ENCODE measurements at regions not wholly inside any gene's neighbourhood (a gene's known extent, or its start where the extent isn't known, plus 50 kb on each side); places are given as distances from the start of the nearest gene placed in this dataset.

GRCh38 chr11:116282481-116282880 lies 490.3 kb downstream of the BUD13 start:
- H3K4me1 ChIP-seq (ENCODE audit: control insufficient read depth, extremely low read depth, insufficient read depth, low read length), result no peaks in the 10 kb centered on the region
- TF ChIP-seq EZH2 (IDR thresholded peaks at IDR 0.05; ENCODE audit: low read length, missing control alignments) (no peak), CTCF (conservative IDR thresholded peaks at IDR 0.05 in 1 of 2, IDR thresholded peaks at IDR 0.05 in 1 of 2; ENCODE audit: low read depth in 1 of 2, low read length in 2 of 2) (no peak)
- no peak overlapping the region for H3K4me3 ChIP-seq (replicated peaks in 1 of 4; ENCODE audit: control extremely low read depth in 1 of 4, insufficient read depth in 1 of 4, low read depth in 3 of 4, low read length in 4 of 4)
- H3K9me3 ChIP-seq (ENCODE audit: control insufficient read depth, insufficient read depth, low read depth, low read length), result no peaks in the 10 kb centered on the region
- DNase-seq (ENCODE audit: low read depth in 2 of 2), result no peak
- no peaks in the 10 kb centered on the region for H3K36me3 ChIP-seq (ENCODE audit: control insufficient read depth, insufficient read depth, low read length)
- no peak overlapping the region for H3K4me2 ChIP-seq (ENCODE audit: extremely low read depth, insufficient read depth, low read length)
- H3K9ac ChIP-seq (ENCODE audit: insufficient read depth, low read length), result no peak overlapping the region
- H3K79me2 ChIP-seq (ENCODE audit: control insufficient read depth, insufficient read depth, low read length), result no peaks in the 10 kb centered on the region
- no peak overlapping the region for H3K27ac ChIP-seq (ENCODE audit: insufficient read depth, low read length)
- no peak overlapping the region for H2AFZ ChIP-seq (ENCODE audit: low read length)
- no peaks in the 10 kb centered on the region for H4K20me1 ChIP-seq (ENCODE audit: control insufficient read depth, extremely low read depth, insufficient read depth, low read length)
- no peaks in the 10 kb centered on the region for H3K27me3 ChIP-seq (ENCODE audit: control insufficient read depth, insufficient read depth, low read length)

- Histone ChIP-seq H3K4me2 (ENCODE audit: extremely low read depth, insufficient read depth, low read length) (no peak overlapping the region), H3K9me3 (ENCODE audit: control insufficient read depth, insufficient read depth, low read depth, low read length) (no peaks in the 10 kb centered on the region), H3K79me2 (ENCODE audit: control insufficient read depth, insufficient read depth, low read length) (no peaks in the 10 kb centered on the region), H2AFZ (ENCODE audit: low read length) (no peak overlapping the region), H3K4me1 (ENCODE audit: control insufficient read depth, extremely low read depth, insufficient read depth, low read length) (no peaks in the 10 kb centered on the region), H4K20me1 (ENCODE audit: control insufficient read depth, extremely low read depth, insufficient read depth, low read length) (no peaks in the 10 kb centered on the region), H3K27me3 (ENCODE audit: control insufficient read depth, insufficient read depth, low read length) (no peaks in the 10 kb centered on the region), H3K36me3 (ENCODE audit: control insufficient read depth, insufficient read depth, low read length) (no peaks in the 10 kb centered on the region), H3K9ac (ENCODE audit: insufficient read depth, low read length) (no peak overlapping the region), H3K4me3 (replicated peaks in 1 of 4; ENCODE audit: control extremely low read depth in 1 of 4, insufficient read depth in 1 of 4, low read depth in 3 of 4, low read length in 4 of 4) (no peak overlapping the region), H3K27ac (ENCODE audit: insufficient read depth, low read length) (no peak overlapping the region)
- TF ChIP-seq CTCF (conservative IDR thresholded peaks at IDR 0.05 in 1 of 2, IDR thresholded peaks at IDR 0.05 in 1 of 2; ENCODE audit: low read depth in 1 of 2, low read length in 2 of 2) (no peak), EZH2 (IDR thresholded peaks at IDR 0.05; ENCODE audit: low read length, missing control alignments) (no peak)
- DNase-seq (ENCODE audit: low read depth in 2 of 2), result no peak
Measured at GRCh38 chr11:116281173-116282160, 491.3 kb downstream of the BUD13 start.

- Histone ChIP-seq H4K20me1 (ENCODE audit: control insufficient read depth, extremely low read depth, insufficient read depth, low read length) (no peaks in the 10 kb centered on the region), H3K4me2 (ENCODE audit: extremely low read depth, insufficient read depth, low read length) (no peak overlapping the region), H3K9me3 (ENCODE audit: control insufficient read depth, insufficient read depth, low read depth, low read length) (no peaks in the 10 kb centered on the region), H2AFZ (ENCODE audit: low read length) (no peak overlapping the region), H3K79me2 (ENCODE audit: control insufficient read depth, insufficient read depth, low read length) (no peaks in the 10 kb centered on the region), H3K36me3 (ENCODE audit: control insufficient read depth, insufficient read depth, low read length) (no peaks in the 10 kb centered on the region), H3K4me1 (ENCODE audit: control insufficient read depth, extremely low read depth, insufficient read depth, low read length) (no peaks in the 10 kb centered on the region), H3K4me3 (replicated peaks in 1 of 4; ENCODE audit: control extremely low read depth in 1 of 4, insufficient read depth in 1 of 4, low read depth in 3 of 4, low read length in 4 of 4) (no peak overlapping the region), H3K27me3 (ENCODE audit: control insufficient read depth, insufficient read depth, low read length) (no peaks in the 10 kb centered on the region), H3K9ac (ENCODE audit: insufficient read depth, low read length) (no peak overlapping the region), H3K27ac (ENCODE audit: insufficient read depth, low read length) (no peak overlapping the region)
- no peak for TF ChIP-seq EZH2 (IDR thresholded peaks at IDR 0.05; ENCODE audit: low read length, missing control alignments)
- TF ChIP-seq CTCF (conservative IDR thresholded peaks at IDR 0.05 in 1 of 2, IDR thresholded peaks at IDR 0.05 in 1 of 2; ENCODE audit: low read depth in 1 of 2, low read length in 2 of 2), result no peak
- DNase-seq (ENCODE audit: low read depth in 2 of 2), result no peak
Measured at GRCh38 chr11:116279511-116279910, 493.3 kb downstream of the BUD13 start.
